Activated T-cell treated with anti-CD3 and anti-CD28 coated beads for 1 hour (primary cell): ENCODE measurements at regions not wholly inside any gene's neighbourhood (a gene's known extent, or its start where the extent isn't known, plus 50 kb on each side); places are given as distances from the start of the nearest gene placed in this dataset.
"Not testable (repeated sequence)": the region's sequence is repeated elsewhere in the genome, so short reads cannot be mapped to it uniquely, and the experiment has no call there.

Source experiments
- DNase-seq: peaks from one replicate; pipeline ENCODE4 v3.0.0-alpha.2; 2020; ENCODE audit warnings: low read depth

- DNase-seq: no peak
Observed at GRCh38 chr6:6412700-6413099, 92.2 kb upstream of the F13A1 start.

- DNase-seq: no peak
Observed at GRCh38 chr6:6414931-6415330, 94.5 kb upstream of the F13A1 start.

- no peak for DNase-seq
Observed at GRCh38 chr6:6417475-6417874, 97.0 kb upstream of the F13A1 start.

GRCh38 chr6:6418421-6418820, 98.0 kb upstream of the F13A1 start:
- no peak for DNase-seq

- DNase-seq: no peak
Observed at GRCh38 chr6:6420107-6420506, 99.6 kb upstream of the F13A1 start.

- DNase-seq: no peak
Observed at GRCh38 chr6:6434151-6434550, 113.7 kb upstream of the F13A1 start.

GRCh38 chr6:6434723-6435122, 114.3 kb upstream of the F13A1 start:
- no peak for DNase-seq

GRCh38 chr6:6436366-6436765, 115.9 kb upstream of the F13A1 start:
- no peak for DNase-seq

- no peak for DNase-seq
Observed at GRCh38 chr6:6436946-6437345, 116.5 kb upstream of the F13A1 start.

GRCh38 chr6:6438286-6438685, 117.8 kb upstream of the F13A1 start:
- no peak for DNase-seq

GRCh38 chr6:6439778-6440177, 119.3 kb upstream of the F13A1 start:
- DNase-seq: no peak

- DNase-seq: no peak
Observed at GRCh38 chr6:6452002-6452401, 131.5 kb upstream of the F13A1 start.

GRCh38 chr6:6453186-6453585, 132.7 kb upstream of the F13A1 start:
- DNase-seq: no peak

GRCh38 chr6:6455272-6455671, 133.2 kb upstream of the LY86 start:
- no peak for DNase-seq

GRCh38 chr6:6458172-6458571, 130.3 kb upstream of the LY86 start:
- no peak for DNase-seq

GRCh38 chr6:6459963-6460362, 128.6 kb upstream of the LY86 start:
- not testable (repeated sequence) for DNase-seq

- DNase-seq: no peak
Observed at GRCh38 chr6:6460416-6460815, 128.1 kb upstream of the LY86 start.

- DNase-seq: no peak
Observed at GRCh38 chr6:6461138-6461537, 127.4 kb upstream of the LY86 start.

GRCh38 chr6:6466967-6467761, 121.4 kb upstream of the LY86 start:
- DNase-seq: no peak

- no peak for DNase-seq
Observed at GRCh38 chr6:6469074-6469473, 119.4 kb upstream of the LY86 start.

GRCh38 chr6:6470123-6470522, 118.4 kb upstream of the LY86 start:
- no peak for DNase-seq

GRCh38 chr6:6471276-6471675, 117.2 kb upstream of the LY86 start:
- no peak for DNase-seq

- DNase-seq: no peak
Observed at GRCh38 chr6:6474170-6474920, 114.2 kb upstream of the LY86 start.

GRCh38 chr6:6479785-6480184, 108.7 kb upstream of the LY86 start:
- no peak for DNase-seq
